ENCODE measurements at regions not wholly inside any gene's neighbourhood (a gene's known extent, or its start where the extent isn't known, plus 50 kb on each side); places are given as distances from the start of the nearest gene placed in this dataset.
"Not testable (repeated sequence)": the region's sequence is repeated elsewhere in the genome, so short reads cannot be mapped to it uniquely, and the experiment has no call there.

DNA sequence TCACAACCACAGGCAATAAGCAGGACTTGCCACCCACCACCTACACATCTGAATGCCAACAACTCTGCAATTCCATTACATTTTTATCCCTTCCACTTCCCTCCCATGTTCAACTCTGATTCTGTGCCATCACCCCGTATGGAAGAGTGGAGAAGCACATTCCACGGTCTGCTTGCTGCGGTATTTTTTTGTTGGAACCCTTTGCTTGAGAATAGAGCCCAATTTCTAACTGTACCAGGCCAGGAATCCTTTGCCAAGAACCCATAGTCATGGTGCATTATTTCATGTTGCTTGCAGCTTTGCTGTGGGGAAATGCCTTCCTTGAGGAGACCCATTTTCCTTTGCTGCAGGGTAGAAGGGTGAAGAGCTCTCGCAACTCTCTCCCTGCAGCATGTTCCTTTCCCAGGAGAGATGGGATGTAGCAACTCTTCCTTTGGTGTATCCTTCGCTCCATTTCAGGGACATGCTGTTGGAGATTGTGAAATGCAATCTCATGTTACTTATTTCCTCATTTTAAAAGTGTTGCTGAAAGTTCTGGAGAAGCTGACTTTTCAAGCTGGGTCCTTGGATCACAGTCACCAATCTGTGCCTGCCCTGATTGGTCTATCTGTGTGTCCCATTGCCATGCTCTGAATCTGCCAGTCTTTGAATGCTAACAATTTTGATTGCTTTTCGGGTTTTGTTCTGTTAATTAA is 69.8 kb upstream of the STARD13 start:
- no peak overlapping the region for H3K4ac ChIP-seq (ENCODE audit: low read depth, low read length)

DNA sequence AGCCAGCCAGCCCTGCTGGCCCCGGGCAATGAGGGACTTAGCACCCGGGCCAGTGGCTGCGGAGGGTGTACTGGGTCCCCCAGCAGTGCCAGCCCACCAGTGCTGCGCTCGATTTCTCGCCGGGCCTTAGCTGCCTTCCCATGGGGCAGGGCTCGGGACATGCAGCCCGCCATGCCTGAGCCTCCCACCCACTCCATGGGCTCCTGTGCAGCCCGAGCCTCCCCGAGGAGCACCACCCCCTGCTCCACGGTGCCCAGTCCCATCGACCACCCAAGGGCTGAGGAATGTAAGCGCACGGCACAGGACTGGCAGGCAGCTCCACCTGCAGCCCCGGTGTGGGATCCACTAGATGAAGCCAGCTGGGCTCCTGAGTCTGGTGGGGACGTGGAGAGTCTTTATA is 72.5 kb upstream of the STARD13 start:
- not testable (repeated sequence) for DNase-seq; H3K79me2 ChIP-seq (ENCODE audit: control insufficient read depth, insufficient read depth, low read length); H3K4me2 ChIP-seq (ENCODE audit: low read length); H3K23ac ChIP-seq (ENCODE audit: low read length); H3K4me1 ChIP-seq (ENCODE audit: control insufficient read depth, low read depth, low read length); H3K4ac ChIP-seq (ENCODE audit: low read depth, low read length); H2BK5ac ChIP-seq (ENCODE audit: low read length); H3K27me3 ChIP-seq (ENCODE audit: insufficient read depth, low read length, poor library complexity); H3K18ac ChIP-seq (ENCODE audit: low read length); H3K79me1 ChIP-seq (ENCODE audit: low read length); H2BK120ac ChIP-seq (ENCODE audit: low read depth, low read length); H3K9ac ChIP-seq (ENCODE audit: low read length); H3K36me3 ChIP-seq (ENCODE audit: control insufficient read depth, insufficient read depth, low read length); H2BK15ac ChIP-seq (replicated peaks; ENCODE audit: low read depth); H4K8ac ChIP-seq (ENCODE audit: low read depth, low read length); H3K4me3 ChIP-seq (ENCODE audit: low read length); H4K5ac ChIP-seq (ENCODE audit: low read length); H3K56ac ChIP-seq (ENCODE audit: low read length); H3K27ac ChIP-seq (ENCODE audit: low read depth, low read length); H2AK5ac ChIP-seq (ENCODE audit: low read length)
- no CpG with 5 or more reads among the region's 17 CpGs for WGBS (ENCODE audit: extremely low coverage, insufficient coverage, low lambda C conversion rate)

More for the DNA sequence above, 69.8 kb upstream of the STARD13 start:
- Histone ChIP-seq H2BK5ac (ENCODE audit: low read length) (no peak overlapping the region), H3K27me3 (ENCODE audit: insufficient read depth, low read length, poor library complexity) (no peaks in the 10 kb centered on the region), H3K4me3 (ENCODE audit: low read length) (no peak overlapping the region), H3K18ac (ENCODE audit: low read length) (no peak overlapping the region), H3K56ac (ENCODE audit: low read length) (no peak overlapping the region), H4K5ac (ENCODE audit: low read length) (no peak overlapping the region), H3K79me1 (ENCODE audit: low read length) (no peaks in the 10 kb centered on the region), H3K23ac (ENCODE audit: low read length) (no peak overlapping the region), H3K9ac (ENCODE audit: low read length) (no peak overlapping the region), H3K4me2 (ENCODE audit: low read length) (no peak overlapping the region), H3K79me2 (ENCODE audit: control insufficient read depth, insufficient read depth, low read length) (no peaks in the 10 kb centered on the region), H3K27ac (ENCODE audit: low read depth, low read length) (no peak overlapping the region), H3K4me1 (ENCODE audit: control insufficient read depth, low read depth, low read length) (no peaks in the 10 kb centered on the region), H4K8ac (ENCODE audit: low read depth, low read length) (no peak overlapping the region), H2AK5ac (ENCODE audit: low read length) (no peak overlapping the region), H2BK120ac (ENCODE audit: low read depth, low read length) (no peak overlapping the region), H2BK15ac (replicated peaks; ENCODE audit: low read depth) (no peak overlapping the region), H3K36me3 (ENCODE audit: control insufficient read depth, insufficient read depth, low read length) (no peaks in the 10 kb centered on the region)
- no CpG with 5 or more reads among the region's 6 CpGs for WGBS (ENCODE audit: extremely low coverage, insufficient coverage, low lambda C conversion rate)
- DNase-seq, result no peak

DNA sequence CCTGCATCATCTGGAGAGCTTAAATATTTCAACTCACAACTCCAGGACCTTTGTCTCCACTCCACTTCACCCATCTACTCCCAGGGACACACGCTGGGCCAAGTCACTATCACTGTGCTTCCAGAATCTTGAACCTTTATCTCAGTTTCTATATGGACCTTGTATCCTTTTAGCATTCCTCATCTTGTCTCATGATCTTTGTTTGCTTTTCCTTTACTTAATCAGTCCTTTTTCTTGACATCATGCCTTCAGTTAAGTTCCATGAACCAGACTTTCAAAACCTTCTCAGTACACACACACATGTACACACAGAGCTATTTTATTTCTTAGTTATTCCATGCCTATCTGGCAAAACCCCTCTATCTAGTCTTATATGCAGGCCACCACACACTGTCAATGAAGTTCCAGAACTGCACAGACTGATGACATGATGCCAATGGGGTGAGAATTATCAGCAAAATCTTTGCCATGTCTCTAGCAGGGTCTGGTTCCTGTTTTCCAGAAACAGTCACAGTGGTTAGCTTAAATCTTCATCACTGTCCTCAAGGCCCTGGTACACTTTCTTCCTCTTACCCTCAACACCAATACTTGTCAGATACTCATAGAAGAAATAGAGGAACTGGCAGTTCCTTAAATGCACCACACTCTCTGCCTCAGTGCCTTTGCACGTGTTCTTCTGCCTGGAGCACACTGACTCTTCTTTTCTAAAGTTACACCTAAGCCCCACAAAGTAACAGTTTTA is 77.6 kb upstream of the STARD13 start:
- Histone ChIP-seq H3K23ac (ENCODE audit: low read length) (no peak overlapping the region), H2BK5ac (ENCODE audit: low read length) (no peak overlapping the region), H3K27ac (ENCODE audit: low read depth, low read length) (no peak overlapping the region), H3K4me2 (ENCODE audit: low read length) (no peak overlapping the region), H3K4me3 (ENCODE audit: low read length) (no peak overlapping the region), H2BK120ac (ENCODE audit: low read depth, low read length) (no peak overlapping the region), H3K4me1 (ENCODE audit: control insufficient read depth, low read depth, low read length) (no peaks in the 10 kb centered on the region), H4K5ac (ENCODE audit: low read length) (no peak overlapping the region), H3K79me2 (ENCODE audit: control insufficient read depth, insufficient read depth, low read length) (no peaks in the 10 kb centered on the region), H4K8ac (ENCODE audit: low read depth, low read length) (no peak overlapping the region), H3K18ac (ENCODE audit: low read length) (no peak overlapping the region), H2BK15ac (replicated peaks; ENCODE audit: low read depth) (no peak overlapping the region), H3K36me3 (ENCODE audit: control insufficient read depth, insufficient read depth, low read length) (no peaks in the 10 kb centered on the region), H3K56ac (ENCODE audit: low read length) (no peak overlapping the region), H3K4ac (ENCODE audit: low read depth, low read length) (no peak overlapping the region), H3K27me3 (ENCODE audit: insufficient read depth, low read length, poor library complexity) (no peaks in the 10 kb centered on the region), H2AK5ac (ENCODE audit: low read length) (no peak overlapping the region), H3K79me1 (ENCODE audit: low read length) (no peaks in the 10 kb centered on the region), H3K9ac (ENCODE audit: low read length) (no peak overlapping the region)
- no peak for DNase-seq
- no CpG with 5 or more reads among the region's 2 CpGs for WGBS (ENCODE audit: extremely low coverage, insufficient coverage, low lambda C conversion rate)

DNA sequence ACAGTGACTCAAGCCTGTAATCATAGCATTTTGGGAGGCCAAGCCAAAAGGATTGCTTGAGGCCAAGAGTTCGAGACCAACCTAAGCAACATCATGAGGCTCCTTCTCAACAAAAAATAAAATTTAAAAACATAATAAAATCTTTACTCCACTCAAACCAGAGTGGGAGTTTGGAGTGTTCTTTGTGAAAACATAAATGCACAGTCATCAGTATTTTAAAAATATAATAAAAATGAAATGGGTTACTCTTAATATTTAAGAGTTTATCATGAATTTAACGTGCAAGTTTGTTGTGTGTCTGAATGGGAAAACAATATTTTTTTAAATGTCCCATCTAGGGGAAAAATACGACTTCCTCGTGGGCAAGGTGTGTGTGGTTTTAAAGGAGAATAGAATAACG is 78.6 kb upstream of the STARD13 start:
- H2BK5ac ChIP-seq (ENCODE audit: low read length), result no peak overlapping the region
- H3K4me2 ChIP-seq (ENCODE audit: low read length), result no peak overlapping the region
- H3K79me2 ChIP-seq (ENCODE audit: control insufficient read depth, insufficient read depth, low read length), result no peaks in the 10 kb centered on the region
- H3K23ac ChIP-seq (ENCODE audit: low read length), result no peak overlapping the region
- no peaks in the 10 kb centered on the region for H3K79me1 ChIP-seq (ENCODE audit: low read length)
- H4K5ac ChIP-seq (ENCODE audit: low read length), result no peak overlapping the region
- H3K4me3 ChIP-seq (ENCODE audit: low read length), result no peak overlapping the region
- H3K27ac ChIP-seq (ENCODE audit: low read depth, low read length), result no peak overlapping the region
- no peak overlapping the region for H2BK120ac ChIP-seq (ENCODE audit: low read depth, low read length)
- DNase-seq, result no peak
- no peak overlapping the region for H2AK5ac ChIP-seq (ENCODE audit: low read length)
- no peaks in the 10 kb centered on the region for H3K27me3 ChIP-seq (ENCODE audit: insufficient read depth, low read length, poor library complexity)
- H3K4ac ChIP-seq (ENCODE audit: low read depth, low read length), result no peak overlapping the region
- no peaks in the 10 kb centered on the region for H3K36me3 ChIP-seq (ENCODE audit: control insufficient read depth, insufficient read depth, low read length)
- no peak overlapping the region for H2BK15ac ChIP-seq (replicated peaks; ENCODE audit: low read depth)
- WGBS (ENCODE audit: extremely low coverage, insufficient coverage, low lambda C conversion rate), result 100% methylated on average over 3 of the region's 5 CpGs
- no peaks in the 10 kb centered on the region for H3K4me1 ChIP-seq (ENCODE audit: control insufficient read depth, low read depth, low read length)
- no peak overlapping the region for H3K56ac ChIP-seq (ENCODE audit: low read length)
- H4K8ac ChIP-seq (ENCODE audit: low read depth, low read length), result no peak overlapping the region
- H3K18ac ChIP-seq (ENCODE audit: low read length), result no peak overlapping the region
- H3K9ac ChIP-seq (ENCODE audit: low read length), result no peak overlapping the region

DNA sequence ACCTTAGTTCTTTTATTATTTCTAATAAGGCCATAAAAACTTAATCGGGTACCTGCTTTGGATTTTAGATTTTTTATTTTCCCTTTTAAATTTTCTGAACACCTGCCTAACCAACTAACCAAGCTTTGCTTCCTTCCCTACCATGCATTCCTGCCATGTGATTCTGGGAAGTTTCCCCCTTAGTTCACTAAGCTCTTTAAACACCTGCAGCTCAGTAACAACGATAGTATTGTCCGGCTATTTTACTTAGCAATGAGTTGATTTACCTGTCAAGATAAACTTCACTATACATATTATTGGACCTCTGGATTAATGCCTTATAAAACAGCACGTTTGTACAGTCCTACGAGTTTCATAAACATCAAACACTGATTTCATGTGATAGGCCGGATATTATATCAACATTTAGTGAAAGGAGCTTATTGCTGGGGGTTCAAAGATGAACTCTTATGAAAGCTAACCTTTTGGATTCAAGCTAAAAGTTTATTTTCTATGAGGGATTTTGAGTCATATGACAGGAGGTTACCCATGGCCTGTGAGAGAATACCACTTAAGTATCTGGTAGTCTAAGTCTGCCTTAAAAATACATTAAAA is 81.0 kb upstream of the STARD13 start:
- no peaks in the 10 kb centered on the region for H3K4me1 ChIP-seq (ENCODE audit: control insufficient read depth, low read depth, low read length)
- no peaks in the 10 kb centered on the region for H3K27me3 ChIP-seq (ENCODE audit: insufficient read depth, low read length, poor library complexity)
- H4K5ac ChIP-seq (ENCODE audit: low read length), result no peak overlapping the region
- H2BK5ac ChIP-seq (ENCODE audit: low read length), result no peak overlapping the region
- no CpG with 5 or more reads among the region's 6 CpGs for WGBS (ENCODE audit: extremely low coverage, insufficient coverage, low lambda C conversion rate)
- H4K8ac ChIP-seq (ENCODE audit: low read depth, low read length), result no peak overlapping the region
- no peak overlapping the region for H2BK15ac ChIP-seq (replicated peaks; ENCODE audit: low read depth)
- no peak overlapping the region for H3K4me3 ChIP-seq (ENCODE audit: low read length)
- H3K36me3 ChIP-seq (ENCODE audit: control insufficient read depth, insufficient read depth, low read length), result no peaks in the 10 kb centered on the region
- H3K18ac ChIP-seq (ENCODE audit: low read length), result no peak overlapping the region
- no peak overlapping the region for H3K27ac ChIP-seq (ENCODE audit: low read depth, low read length)
- H3K4ac ChIP-seq (ENCODE audit: low read depth, low read length), result no peak overlapping the region
- no peak for DNase-seq
- H3K56ac ChIP-seq (ENCODE audit: low read length), result no peak overlapping the region
- H2BK120ac ChIP-seq (ENCODE audit: low read depth, low read length), result no peak overlapping the region
- no peak overlapping the region for H3K9ac ChIP-seq (ENCODE audit: low read length)
- no peaks in the 10 kb centered on the region for H3K79me2 ChIP-seq (ENCODE audit: control insufficient read depth, insufficient read depth, low read length)
- H3K4me2 ChIP-seq (ENCODE audit: low read length), result no peak overlapping the region
- H3K79me1 ChIP-seq (ENCODE audit: low read length), result no peaks in the 10 kb centered on the region
- no peak overlapping the region for H2AK5ac ChIP-seq (ENCODE audit: low read length)
- H3K23ac ChIP-seq (ENCODE audit: low read length), result no peak overlapping the region
